ENCODE measurements at regions not wholly inside any gene's neighbourhood (a gene's known extent, or its start where the extent isn't known, plus 50 kb on each side); places are given as distances from the start of the nearest gene placed in this dataset.

DNA sequence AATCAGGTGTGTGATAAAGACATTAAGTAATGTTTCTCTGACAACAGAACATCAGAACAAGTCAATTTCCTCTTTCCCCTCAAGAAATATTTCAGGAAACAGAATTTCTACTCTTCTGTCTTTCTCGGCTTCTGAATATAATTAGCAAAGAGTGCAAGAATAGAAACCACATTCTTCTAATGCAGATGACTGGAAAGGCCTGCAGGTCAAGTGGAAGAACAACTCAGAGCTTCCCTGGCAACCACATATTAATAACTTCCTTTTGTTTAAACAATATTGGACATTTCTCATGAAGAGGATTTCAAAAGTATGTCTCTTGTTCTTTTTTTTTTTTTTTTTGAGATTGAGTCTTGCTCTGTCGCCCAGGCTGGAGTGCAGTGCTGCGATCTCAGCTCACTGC lies 225.5 kb downstream of the PARM1 start:
- intact Hi-C loops (cut with DNase I): no loop called here
- no peak overlapping the region for H3K4me3 ChIP-seq
- peaks cover 8% of the 10 kb centered on the region for H3K9me3 ChIP-seq
- TF ChIP-seq, protein P1, sequence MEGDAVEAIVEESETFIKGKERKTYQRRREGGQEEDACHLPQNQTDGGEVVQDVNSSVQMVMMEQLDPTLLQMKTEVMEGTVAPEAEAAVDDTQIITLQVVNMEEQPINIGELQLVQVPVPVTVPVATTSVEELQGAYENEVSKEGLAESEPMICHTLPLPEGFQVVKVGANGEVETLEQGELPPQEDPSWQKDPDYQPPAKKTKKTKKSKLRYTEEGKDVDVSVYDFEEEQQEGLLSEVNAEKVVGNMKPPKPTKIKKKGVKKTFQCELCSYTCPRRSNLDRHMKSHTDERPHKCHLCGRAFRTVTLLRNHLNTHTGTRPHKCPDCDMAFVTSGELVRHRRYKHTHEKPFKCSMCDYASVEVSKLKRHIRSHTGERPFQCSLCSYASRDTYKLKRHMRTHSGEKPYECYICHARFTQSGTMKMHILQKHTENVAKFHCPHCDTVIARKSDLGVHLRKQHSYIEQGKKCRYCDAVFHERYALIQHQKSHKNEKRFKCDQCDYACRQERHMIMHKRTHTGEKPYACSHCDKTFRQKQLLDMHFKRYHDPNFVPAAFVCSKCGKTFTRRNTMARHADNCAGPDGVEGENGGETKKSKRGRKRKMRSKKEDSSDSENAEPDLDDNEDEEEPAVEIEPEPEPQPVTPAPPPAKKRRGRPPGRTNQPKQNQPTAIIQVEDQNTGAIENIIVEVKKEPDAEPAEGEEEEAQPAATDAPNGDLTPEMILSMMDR (IDR thresholded peaks at IDR 0.05): no peak
- no peak for DNase-seq
- H3K27ac ChIP-seq: no peak overlapping the region
- no peaks in the 10 kb centered on the region for H3K36me3 ChIP-seq
- ATAC-seq: no peak
- H3K4me1 ChIP-seq: no peaks in the 10 kb centered on the region
- no peaks in the 10 kb centered on the region for H3K27me3 ChIP-seq (ENCODE audit: low read depth)

GRCh38 chr4:75154994-75155393 lies 222.1 kb downstream of the PARM1 start:
- ATAC-seq: no peak
- Histone ChIP-seq H3K4me3 (no peak overlapping the region), H3K4me1 (no peaks in the 10 kb centered on the region), H3K36me3 (no peaks in the 10 kb centered on the region), H3K27me3 (ENCODE audit: low read depth) (no peaks in the 10 kb centered on the region), H3K9me3 (peaks cover 8% of the 10 kb centered on the region), H3K27ac (no peak overlapping the region)
- DNase-seq: no peak
- intact Hi-C loops (cut with DNase I): no loop called here
- TF ChIP-seq, protein P1 (IDR thresholded peaks at IDR 0.05): no peak

- no peaks in the 10 kb centered on the region for H3K9me3 ChIP-seq
- H3K4me3 ChIP-seq: no peak overlapping the region
- DNase-seq: no peak
- no peaks in the 10 kb centered on the region for H3K36me3 ChIP-seq
- no peaks in the 10 kb centered on the region for H3K4me1 ChIP-seq
- no peak overlapping the region for H3K27ac ChIP-seq
- no peaks in the 10 kb centered on the region for H3K27me3 ChIP-seq (ENCODE audit: low read depth)
- no peak for ATAC-seq
- TF ChIP-seq, protein P1 (IDR thresholded peaks at IDR 0.05): no peak
- intact Hi-C loops (cut with DNase I): no loop called here
Measured at GRCh38 chr4:75146223-75146622, 213.3 kb downstream of the PARM1 start.

- H3K4me1 ChIP-seq: no peaks in the 10 kb centered on the region
- H3K9me3 ChIP-seq: no peaks in the 10 kb centered on the region
- no peak overlapping the region for H3K27ac ChIP-seq
- ATAC-seq (no peak), DNase-seq (no peak)
- intact Hi-C loops (cut with DNase I): no loop called here
- no peaks in the 10 kb centered on the region for H3K36me3 ChIP-seq
- no peaks in the 10 kb centered on the region for H3K27me3 ChIP-seq (ENCODE audit: low read depth)
- H3K4me3 ChIP-seq: no peak overlapping the region
- TF ChIP-seq, protein P1 (IDR thresholded peaks at IDR 0.05): no peak
Measured at GRCh38 chr4:75144475-75144874, 211.6 kb downstream of the PARM1 start.

DNA sequence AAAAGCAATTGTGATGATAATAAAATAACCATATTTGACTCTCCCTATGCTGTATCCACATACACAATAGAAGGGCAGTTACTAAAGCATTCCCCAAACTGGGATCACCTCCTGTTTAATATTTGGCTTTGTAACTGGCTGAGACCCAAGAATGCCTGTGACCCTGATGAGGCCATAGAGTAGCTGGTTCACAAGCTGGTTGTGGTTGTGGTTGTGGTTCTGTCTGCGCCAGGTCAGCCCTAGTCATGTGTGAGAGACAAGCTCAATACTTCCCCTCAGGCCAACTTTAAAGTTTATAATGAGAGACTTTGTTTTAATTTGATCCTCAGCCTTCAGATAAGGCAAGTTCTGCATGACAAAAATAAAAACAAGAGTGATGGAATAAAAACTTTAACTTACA lies 209.9 kb downstream of the PARM1 start:
- TF ChIP-seq, protein P1 (IDR thresholded peaks at IDR 0.05): no peak
- H3K27me3 ChIP-seq (ENCODE audit: low read depth): no peaks in the 10 kb centered on the region
- H3K4me3 ChIP-seq: no peak overlapping the region
- H3K4me1 ChIP-seq: no peaks in the 10 kb centered on the region
- intact Hi-C loops (cut with DNase I): no loop called here
- no peaks in the 10 kb centered on the region for H3K9me3 ChIP-seq
- DNase-seq (no peak), ATAC-seq (no peak)
- H3K27ac ChIP-seq: no peak overlapping the region
- H3K36me3 ChIP-seq: no peaks in the 10 kb centered on the region

DNA sequence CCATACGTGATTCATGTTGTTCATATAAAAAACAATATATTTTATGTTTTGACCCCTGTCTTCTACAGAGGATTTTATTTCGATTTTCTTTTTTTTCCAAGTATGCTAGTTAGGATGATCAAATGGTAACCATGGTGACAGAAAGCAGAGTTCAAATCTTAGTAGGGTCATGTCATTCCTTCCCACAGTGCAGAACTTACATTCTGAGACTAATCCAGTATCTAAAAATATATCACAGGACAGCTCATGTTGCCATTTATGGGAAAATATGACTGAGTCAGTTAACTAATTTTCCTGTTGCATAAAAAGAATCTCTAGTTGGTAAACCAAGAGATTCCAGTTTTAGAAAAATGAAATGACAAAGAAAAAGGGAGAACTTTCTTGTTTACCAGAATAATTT lies 209.5 kb downstream of the PARM1 start:
- Histone ChIP-seq H3K4me3 (no peak overlapping the region), H3K27me3 (ENCODE audit: low read depth) (no peaks in the 10 kb centered on the region), H3K4me1 (no peaks in the 10 kb centered on the region), H3K27ac (no peak overlapping the region), H3K36me3 (no peaks in the 10 kb centered on the region), H3K9me3 (no peaks in the 10 kb centered on the region)
- intact Hi-C loops (cut with DNase I): no loop called here
- TF ChIP-seq, protein P1 (IDR thresholded peaks at IDR 0.05): no peak
- DNase-seq: no peak
- ATAC-seq: no peak

Measured in lower lobe of right lung (tissue), 2 donors.